HG02759 (cell line): ENCODE measurements at regions not wholly inside any gene's neighbourhood (a gene's known extent, or its start where the extent isn't known, plus 50 kb on each side); places are given as distances from the start of the nearest gene placed in this dataset.

ENCODE experiments used
- ATAC-seq: cut with Tn5 transposase; IDR thresholded peaks from one replicate; pipeline ENCODE4 v1.9.1; 2021; ENCODE audit warnings: mild to moderate bottlenecking, moderate library complexity; ENCODE audit not compliant: unreplicated experiment

DNA sequence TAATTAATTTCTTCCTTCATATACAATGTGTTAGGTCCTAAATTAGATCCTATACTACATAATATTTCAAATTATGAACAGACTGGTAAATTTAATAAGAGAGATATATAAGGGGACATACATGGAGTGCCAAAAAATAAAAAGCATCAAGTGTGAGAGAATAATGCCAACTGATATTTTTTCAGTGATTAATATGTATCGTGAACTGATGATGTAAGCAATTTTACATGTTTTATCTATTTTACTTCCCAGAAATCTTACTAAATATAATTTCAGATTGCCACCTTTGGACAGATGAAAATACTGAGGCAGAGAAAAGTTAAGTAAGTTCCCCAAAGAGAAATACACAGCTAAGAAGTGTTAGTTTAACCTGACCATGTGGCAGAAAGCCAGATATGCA is 870.8 kb downstream of the SLITRK5 start:
- no peak for ATAC-seq

- ATAC-seq: no peak
These were observed 873.7 kb downstream of the SLITRK5 start for GRCh38 chr13:88544836-88545235.

DNA sequence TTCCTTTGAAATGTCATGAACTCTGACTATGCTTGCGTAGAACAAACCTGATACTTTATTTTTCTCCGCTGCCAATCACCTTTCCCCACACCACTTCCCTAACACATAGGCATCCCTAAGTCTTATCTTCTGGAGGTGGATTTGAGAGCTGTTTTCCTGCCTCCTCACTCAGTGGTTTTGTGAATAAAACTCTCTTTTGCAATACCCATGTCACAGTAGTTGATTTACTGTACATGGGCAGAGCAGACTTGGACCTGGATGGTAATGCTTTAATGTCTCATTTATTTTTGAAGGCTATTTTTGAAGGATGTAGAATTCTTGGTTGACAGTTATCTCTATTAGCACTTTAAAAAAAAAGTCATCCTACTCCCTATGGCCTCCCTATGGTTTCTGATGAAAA is 881.8 kb downstream of the SLITRK5 start:
- no peak for ATAC-seq

DNA sequence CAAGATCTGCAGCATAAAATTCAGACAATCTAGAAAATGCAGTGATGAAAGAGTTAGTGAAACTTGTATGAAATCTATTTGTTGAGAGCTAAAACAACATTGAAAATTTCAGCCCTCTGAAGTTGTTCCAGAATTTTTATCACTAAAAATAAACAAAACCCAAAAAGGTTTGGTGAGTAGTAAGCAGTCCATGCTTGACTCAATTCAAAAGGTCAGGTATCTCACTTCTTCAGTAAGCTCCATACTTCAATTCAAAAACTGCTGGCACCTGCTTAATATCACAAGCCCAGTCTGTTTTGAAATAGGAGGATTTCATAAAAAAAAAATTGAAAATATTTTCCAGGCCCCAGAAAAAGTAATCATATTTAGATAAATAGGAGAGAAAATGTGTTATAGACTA is 894.4 kb downstream of the SLITRK5 start:
- no peak for ATAC-seq

DNA sequence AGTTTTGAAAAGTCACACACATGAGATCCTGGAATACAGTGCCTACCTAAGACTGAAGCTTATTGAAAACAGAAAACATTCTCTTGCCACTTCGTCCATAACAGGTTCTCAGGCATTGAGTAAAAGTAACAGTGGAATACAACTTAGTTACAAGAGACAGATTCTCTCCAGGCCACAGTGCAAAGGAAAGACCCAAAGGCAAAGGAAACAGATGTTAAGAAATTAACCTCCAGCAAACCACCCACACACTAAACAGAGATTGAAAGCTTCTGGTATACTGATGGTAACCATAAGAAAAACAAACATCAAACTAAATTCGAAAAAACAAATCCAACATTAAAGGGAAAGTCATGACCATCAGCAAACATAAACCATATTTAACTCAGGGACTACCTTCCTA is 914.7 kb downstream of the SLITRK5 start:
- no peak for ATAC-seq

DNA sequence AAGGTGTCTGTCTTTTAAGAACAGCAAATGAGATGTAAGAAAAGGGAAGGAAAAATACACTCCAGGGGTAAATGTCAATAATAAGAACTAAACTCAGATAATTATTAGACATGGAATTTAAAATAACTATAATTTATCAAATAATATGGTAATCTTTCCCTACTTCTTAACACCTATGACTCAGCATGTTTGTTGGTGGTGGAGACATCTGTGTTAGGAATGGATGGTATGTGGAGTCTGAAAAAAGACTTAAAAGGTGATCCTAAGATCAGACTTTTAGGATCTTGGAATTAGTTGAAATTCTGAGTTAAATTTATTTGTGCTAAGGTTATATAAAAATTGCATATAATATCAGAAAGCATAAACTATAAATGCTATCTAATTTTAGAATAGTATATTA is 915.1 kb downstream of the SLITRK5 start:
- ATAC-seq: no peak

DNA sequence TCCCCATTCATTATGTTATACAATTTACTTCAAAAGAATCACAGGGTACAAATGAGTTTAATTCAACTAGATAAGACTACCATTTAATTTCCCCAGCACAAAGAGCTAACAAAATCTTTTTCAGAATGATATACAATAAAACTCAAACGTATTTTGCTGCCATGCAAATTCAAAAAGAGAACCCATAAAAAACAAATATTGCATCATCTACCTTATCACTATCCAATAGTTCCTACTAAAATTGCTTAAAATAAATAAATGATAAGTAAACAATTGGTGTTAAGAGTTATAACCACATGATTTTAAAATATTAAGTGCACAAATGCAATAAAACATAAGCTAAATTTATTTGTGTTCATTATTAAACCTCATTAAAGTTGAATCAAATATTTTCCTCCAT is 919.4 kb downstream of the SLITRK5 start:
- ATAC-seq: no peak

DNA sequence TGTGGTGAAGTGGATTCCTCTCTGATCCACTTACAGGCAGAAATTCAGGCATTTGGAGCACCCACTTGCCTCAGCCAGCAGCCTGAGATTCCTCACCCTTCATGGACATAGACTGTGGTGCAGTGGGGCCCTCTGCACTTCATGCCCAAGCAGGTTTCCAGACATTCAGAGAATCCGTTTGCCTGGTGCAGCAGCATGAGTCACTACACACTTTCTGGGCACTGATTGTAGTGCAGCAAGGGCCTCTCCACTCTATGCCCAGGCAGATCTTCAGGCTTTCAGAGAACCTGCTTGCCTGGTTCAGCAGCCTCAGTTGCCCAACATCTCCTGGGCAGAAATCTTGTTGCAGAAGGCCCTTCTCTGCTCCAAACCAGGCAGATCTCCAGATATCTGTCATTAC is 920.9 kb downstream of the SLITRK5 start:
- no peak for ATAC-seq

GRCh38 chr13:88601949-88602348 is 930.8 kb downstream of the SLITRK5 start:
- ATAC-seq: no peak

DNA sequence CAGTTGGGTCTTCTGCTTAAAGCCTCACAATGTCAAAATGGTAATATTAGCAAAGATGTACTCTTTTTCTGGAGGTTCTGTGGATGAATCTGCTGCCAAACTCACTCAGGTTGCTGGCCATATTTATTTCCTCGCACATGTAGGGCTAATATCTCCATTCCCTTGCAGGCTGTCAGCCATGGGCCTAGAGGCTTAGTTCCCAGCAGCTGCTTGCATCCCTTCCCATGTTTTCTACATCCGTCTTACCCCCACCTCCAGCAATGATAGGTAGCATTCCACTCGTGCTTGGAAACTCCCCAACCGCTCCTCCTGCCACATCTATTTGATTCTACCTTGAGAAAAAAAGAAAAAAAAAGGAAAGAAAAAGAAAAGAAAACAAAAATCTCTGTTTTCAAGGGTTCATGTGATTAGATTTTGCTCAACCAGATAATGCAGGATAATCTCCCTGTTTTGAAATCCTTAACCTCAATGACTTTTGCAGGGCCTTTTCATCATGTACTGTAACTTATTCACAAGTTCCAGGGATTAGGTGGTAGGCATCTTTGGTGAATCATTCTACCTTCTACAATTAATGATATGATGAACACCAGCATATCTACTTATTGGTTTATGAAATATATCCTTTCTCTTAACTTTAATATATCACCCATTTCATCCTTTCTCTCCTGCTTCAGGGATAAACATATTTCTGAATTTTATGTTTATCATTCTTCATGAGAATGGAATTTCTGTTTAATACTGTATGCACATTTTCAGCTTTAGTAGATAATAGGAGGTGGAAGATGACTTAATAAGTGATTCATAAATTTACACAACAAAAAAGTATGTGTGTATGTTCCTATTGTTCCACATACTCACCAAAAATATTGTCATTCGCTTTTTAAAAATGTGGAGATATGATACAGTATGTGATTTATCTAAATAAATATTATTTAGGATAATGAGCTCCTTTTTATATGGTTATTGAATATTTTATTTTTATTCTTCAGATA is 931.9 kb downstream of the SLITRK5 start:
- no peak for ATAC-seq

DNA sequence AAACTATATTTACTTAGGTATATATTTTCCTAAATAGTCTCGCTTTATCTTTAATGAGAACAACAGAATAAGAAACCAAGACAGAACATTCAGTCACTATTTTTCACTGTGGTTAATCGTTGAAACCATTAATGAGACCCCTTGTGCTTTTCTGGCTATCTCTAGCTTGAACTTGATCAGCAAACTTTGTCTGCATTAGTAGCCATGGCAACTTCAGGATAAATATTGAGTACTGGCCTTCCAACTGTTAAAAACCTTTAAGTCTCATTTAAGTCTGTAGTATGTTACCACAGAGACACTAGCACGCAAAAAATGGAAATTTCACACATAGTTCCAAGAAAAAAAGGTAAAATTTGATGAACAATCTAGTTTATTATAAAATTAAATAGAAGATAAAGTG is 946.0 kb downstream of the SLITRK5 start:
- ATAC-seq: no peak

DNA sequence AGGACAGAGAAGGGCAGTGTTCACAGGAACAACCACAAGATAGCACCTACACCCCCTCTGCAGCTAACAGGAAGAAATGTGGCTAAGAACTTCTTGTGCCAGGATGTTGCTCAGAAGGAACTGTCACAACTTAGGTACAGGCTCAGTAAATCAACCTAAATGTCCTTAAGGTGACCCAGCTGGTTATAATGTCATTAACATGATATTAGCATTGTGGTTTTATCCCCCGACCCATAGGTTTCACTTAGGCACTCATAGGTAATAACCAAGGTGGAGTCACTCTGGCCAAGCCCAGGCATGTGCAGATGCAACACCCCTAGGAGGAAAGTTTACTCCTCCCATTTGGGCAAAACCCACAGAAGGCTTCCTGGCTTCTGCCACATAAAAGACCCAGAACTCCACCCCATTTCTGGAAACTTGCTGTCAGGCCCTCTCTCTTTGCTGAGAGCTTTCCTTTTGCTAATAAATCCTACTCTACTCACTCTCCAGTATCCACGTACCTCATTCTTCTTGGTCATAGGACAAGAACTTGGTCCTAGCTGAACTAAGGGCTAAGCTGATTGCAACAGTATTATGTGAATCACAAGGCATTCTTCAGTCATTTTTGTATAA is 951.3 kb downstream of the SLITRK5 start:
- no peak for ATAC-seq

DNA sequence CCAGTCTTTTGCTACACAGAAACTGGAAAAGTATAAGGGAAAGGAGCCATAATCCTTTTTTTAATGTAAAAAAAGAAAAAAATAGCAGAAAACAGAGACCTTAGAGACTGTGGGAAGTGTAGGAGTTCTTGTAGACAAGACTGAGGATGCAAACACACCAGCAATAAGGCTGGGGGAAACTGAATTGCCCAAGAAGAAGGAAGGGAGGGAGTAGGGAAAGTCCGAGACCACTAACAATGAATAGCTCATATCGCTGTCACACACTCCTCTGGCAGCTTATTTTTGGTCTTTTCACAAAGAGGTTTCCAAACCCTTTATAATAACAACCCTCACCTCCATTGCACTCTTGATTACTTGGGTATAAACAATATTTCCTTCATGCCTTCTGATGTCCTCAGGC is 952.0 kb downstream of the SLITRK5 start:
- no peak for ATAC-seq

DNA sequence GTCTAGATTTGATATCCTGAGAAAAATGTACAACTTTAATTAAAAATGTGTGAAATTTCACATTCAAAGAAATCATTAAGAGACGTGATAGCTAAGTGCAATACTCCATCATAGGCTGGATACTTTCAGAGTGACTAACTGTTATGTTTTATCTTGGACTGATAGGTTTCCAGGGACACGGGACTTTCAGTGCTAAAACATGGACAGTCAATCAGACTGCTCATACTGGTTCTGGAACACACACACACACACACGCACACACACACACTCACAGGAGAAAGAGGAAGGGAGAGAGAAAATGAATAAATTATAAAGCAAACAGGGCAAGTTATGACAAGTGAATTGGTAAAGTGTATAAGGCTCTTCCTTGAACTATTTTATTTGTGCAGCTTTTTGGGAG is 955.9 kb downstream of the SLITRK5 start:
- ATAC-seq: no peak

- ATAC-seq: no peak
These were observed 957.7 kb downstream of the SLITRK5 start for GRCh38 chr13:88628882-88629281.

DNA sequence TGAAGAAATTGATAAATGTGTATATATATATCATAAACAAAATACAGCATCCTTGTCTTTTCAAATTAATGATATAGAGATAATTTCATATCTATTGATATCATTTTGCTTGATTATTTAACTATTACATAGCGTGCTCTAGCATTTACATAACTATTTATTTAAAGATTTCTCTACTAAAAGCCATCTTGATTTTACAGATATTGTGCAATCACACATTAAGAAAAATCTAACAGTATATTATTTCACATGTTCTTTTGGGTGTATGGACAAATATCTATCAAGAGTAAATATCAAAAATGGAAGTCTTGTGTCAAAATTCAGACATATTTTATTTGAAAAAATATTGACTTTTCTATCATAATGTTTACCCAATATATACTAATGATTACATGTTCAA is 966.8 kb downstream of the SLITRK5 start:
- ATAC-seq: no peak

DNA sequence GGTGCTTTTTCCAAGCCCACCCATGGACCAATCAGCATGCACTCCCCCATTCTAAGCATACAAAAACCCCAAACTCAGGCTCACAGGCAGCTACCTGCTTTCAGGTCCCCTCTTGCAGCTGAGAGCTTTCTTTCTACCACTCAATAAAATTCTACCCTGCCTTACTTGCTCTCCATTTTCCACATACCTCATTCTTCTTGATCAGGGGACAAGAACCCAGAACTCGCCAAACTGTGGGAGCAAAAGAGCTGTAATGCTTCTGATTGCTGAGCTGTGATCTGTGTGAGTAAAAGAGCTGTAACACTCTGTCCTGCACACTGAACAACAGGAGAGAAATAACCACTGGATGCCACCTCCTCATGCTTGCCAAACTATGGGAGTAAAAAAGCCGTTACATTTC is 972.1 kb downstream of the SLITRK5 start:
- ATAC-seq: no peak

DNA sequence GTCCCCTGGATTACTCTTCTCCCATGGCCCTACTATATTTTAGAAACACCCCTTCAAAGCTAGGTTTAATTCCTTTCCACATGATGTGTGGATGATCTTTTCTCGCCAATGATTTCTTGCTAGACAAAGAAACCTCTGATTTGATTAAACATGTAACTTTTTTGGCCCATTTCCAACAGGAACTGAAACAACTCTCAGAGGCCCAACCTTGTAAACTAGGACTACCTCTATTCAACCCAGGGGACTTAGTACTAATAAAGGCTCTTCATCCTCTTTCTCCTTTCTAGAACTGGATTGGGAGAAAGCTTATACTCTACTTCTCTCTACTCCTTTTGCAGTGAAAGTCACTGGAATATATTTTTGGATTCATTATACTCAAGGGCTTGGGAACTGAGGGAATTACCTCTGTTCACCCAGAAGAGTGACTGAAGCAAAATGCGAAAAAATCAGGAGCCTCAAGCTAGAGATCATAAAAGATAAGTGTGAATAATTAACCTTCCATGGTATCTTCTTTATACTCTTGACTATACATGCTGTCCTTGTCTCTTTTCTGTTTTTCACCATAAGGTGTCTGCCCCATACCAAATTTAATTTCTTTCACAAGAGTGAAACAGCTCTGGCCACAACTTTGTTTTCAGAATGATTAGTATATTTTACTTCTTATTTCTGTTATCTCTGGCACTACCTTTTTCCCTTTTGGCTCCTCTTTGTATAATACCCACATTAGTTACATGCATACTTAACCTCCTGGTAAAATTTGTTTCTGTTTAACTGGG is 977.6 kb downstream of the SLITRK5 start:
- no peak for ATAC-seq

- ATAC-seq: no peak
These were observed 978.7 kb downstream of the SLITRK5 start for GRCh38 chr13:88649855-88650254.

- no peak for ATAC-seq
These were observed 980.4 kb downstream of the SLITRK5 start for GRCh38 chr13:88651531-88651930.

GRCh38 chr13:88656751-88657150 is 985.6 kb downstream of the SLITRK5 start:
- no peak for ATAC-seq

GRCh38 chr13:88670509-88670908 is 999.3 kb downstream of the SLITRK5 start:
- ATAC-seq: no peak
